Prostate gland (tissue), 2 donors: ENCODE measurements at regions not wholly inside any gene's neighbourhood (a gene's known extent, or its start where the extent isn't known, plus 50 kb on each side); places are given as distances from the start of the nearest gene placed in this dataset.

ENCODE experiments used
- POLR2A ChIP-seq: fragments of 450-650 bp; IDR thresholded peaks from one replicate; pipeline ENCODE4 v1.6.1; 2016; ENCODE audit warnings: antibody characterized with exemption, mild to moderate bottlenecking
- TF ChIP-seq, protein P1 (sequence below), 4 experiments: fragments of 200-600 bp in 2 of 4; fragments of 450-650 bp in 2 of 4; sonication (generic) in 2 of 4; IDR thresholded peaks; 1 replicate in 3 of 4; 2 replicates in 1 of 4; pipeline ENCODE4 v1.5.1; 2016 to 2019; ENCODE audit warnings: antibody characterized with exemption in 4 of 4, mild to moderate bottlenecking in 2 of 4, moderate library complexity in 2 of 4

DNA sequence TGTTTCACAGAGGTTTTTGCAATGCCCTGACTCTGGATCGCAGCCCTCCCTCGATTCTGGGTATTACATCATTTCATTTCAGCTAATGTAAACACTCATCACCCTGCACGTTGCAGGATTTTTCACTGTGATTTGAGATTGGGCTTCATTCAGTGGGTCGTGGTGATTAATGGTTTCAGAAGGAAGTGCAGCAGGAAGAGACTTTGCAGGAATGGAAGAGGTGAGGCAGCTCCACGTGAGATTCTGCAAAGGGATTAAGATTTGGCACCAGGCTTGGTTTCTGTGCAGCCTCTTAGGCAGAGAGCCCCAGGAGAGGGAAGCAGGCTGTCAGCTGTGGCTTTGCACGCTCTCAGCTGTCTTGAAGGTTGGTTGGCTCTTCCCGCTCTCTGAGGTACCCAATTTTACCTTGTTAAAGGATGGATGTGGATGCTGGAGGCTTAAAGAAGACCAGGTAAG lies 95.2 kb downstream of the PLCE1 start:
- TF ChIP-seq, protein P1, sequence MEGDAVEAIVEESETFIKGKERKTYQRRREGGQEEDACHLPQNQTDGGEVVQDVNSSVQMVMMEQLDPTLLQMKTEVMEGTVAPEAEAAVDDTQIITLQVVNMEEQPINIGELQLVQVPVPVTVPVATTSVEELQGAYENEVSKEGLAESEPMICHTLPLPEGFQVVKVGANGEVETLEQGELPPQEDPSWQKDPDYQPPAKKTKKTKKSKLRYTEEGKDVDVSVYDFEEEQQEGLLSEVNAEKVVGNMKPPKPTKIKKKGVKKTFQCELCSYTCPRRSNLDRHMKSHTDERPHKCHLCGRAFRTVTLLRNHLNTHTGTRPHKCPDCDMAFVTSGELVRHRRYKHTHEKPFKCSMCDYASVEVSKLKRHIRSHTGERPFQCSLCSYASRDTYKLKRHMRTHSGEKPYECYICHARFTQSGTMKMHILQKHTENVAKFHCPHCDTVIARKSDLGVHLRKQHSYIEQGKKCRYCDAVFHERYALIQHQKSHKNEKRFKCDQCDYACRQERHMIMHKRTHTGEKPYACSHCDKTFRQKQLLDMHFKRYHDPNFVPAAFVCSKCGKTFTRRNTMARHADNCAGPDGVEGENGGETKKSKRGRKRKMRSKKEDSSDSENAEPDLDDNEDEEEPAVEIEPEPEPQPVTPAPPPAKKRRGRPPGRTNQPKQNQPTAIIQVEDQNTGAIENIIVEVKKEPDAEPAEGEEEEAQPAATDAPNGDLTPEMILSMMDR (IDR thresholded peaks at IDR 0.05) = no peak
- no peak for TF ChIP-seq POLR2A
